MM.1S (cell line): ENCODE measurements at regions not wholly inside any gene's neighbourhood (a gene's known extent, or its start where the extent isn't known, plus 50 kb on each side); places are given as distances from the start of the nearest gene placed in this dataset.

ENCODE experiments used
- DNase-seq: peaks from one replicate; pipeline ENCODE4 v3.0.0-alpha.2; 2015
- H2AFZ ChIP-seq: fragments of 300-600 bp; sonication (generic); 2 replicates; pipeline ENCODE4 v1.6.0; 2016; ENCODE audit warnings: antibody characterized with exemption, low read length
- H3F3A ChIP-seq: fragments of 300-600 bp; sonication (generic); 2 replicates; pipeline ENCODE4 v1.6.1; 2016; ENCODE audit warnings: mild to moderate bottlenecking, antibody characterized with exemption, low read length, moderate library complexity, mixed read lengths; ENCODE audit not compliant: insufficient read depth
- H3K27ac ChIP-seq: fragments of 300-600 bp; sonication (generic); 2 replicates; pipeline ENCODE4 v1.5.1; 2016; ENCODE audit warnings: mild to moderate bottlenecking, low read length
- H3K27me3 ChIP-seq: fragments of 300-600 bp; sonication (generic); replicated peaks from 2 replicates; pipeline ENCODE4 v1.6.0; 2016; ENCODE audit warnings: low read length; ENCODE audit not compliant: insufficient read depth
- H3K36me3 ChIP-seq: fragments of 300-600 bp; sonication (generic); replicated peaks from 2 replicates; pipeline ENCODE4 v1.6.1; 2016; ENCODE audit warnings: mild to moderate bottlenecking, low read length, mixed read lengths; ENCODE audit not compliant: insufficient read depth
- H3K4me1 ChIP-seq: fragments of 300-600 bp; sonication (generic); 2 replicates; pipeline ENCODE4 v1.6.1; 2016; ENCODE audit warnings: low read length, mixed read lengths
- H3K4me2 ChIP-seq: fragments of 300-600 bp; sonication (generic); 2 replicates; pipeline ENCODE4 v1.6.0; 2016; ENCODE audit warnings: low read depth, low read length
- H3K4me3 ChIP-seq: fragments of 300-600 bp; sonication (generic); 2 replicates; pipeline ENCODE4 v1.5.1; 2016; ENCODE audit warnings: low read length, mixed read lengths
- H3K79me2 ChIP-seq: fragments of 300-600 bp; sonication (generic); 2 replicates; pipeline ENCODE4 v1.6.1; 2016; ENCODE audit warnings: mixed run types, low read length, mixed read lengths
- H3K9ac ChIP-seq: fragments of 300-600 bp; sonication (generic); 2 replicates; pipeline ENCODE4 v1.6.1; 2016; ENCODE audit warnings: low read length, mixed read lengths
- H3K9me2 ChIP-seq: fragments of 300-600 bp; sonication (generic); replicated peaks from 2 replicates; pipeline ENCODE4 v1.6.1; 2016; ENCODE audit warnings: mild to moderate bottlenecking, low read length, mixed read lengths; ENCODE audit not compliant: insufficient read depth
- H3K9me3 ChIP-seq: fragments of 300-600 bp; sonication (generic); replicated peaks from 2 replicates; pipeline ENCODE4 v1.6.1; 2016; ENCODE audit warnings: mild to moderate bottlenecking, low read length, mixed read lengths; ENCODE audit not compliant: insufficient read depth
- H4K20me1 ChIP-seq: fragments of 300-600 bp; sonication (generic); 2 replicates; pipeline ENCODE4 v1.6.1; 2016; ENCODE audit warnings: mild to moderate bottlenecking, low read length, moderate library complexity, mixed read lengths; ENCODE audit not compliant: insufficient read depth
- CTCF ChIP-seq: fragments of 300-600 bp; sonication (generic); IDR thresholded peaks from 2 replicates; pipeline ENCODE4 v1.5.1; 2016; ENCODE audit warnings: antibody characterized with exemption, low read length, mixed read lengths
- EZH2 ChIP-seq: fragments of 300-600 bp; sonication (generic); optimal IDR thresholded peaks from 2 replicates; pipeline ENCODE3; 2017; ENCODE audit warnings: low read depth, mild to moderate bottlenecking, antibody characterized with exemption, low read length, mixed read lengths
- EZH2phosphoT487 ChIP-seq: fragments of 300-600 bp; sonication (generic); IDR thresholded peaks from 2 replicates; pipeline ENCODE4 v1.6.1; 2018; ENCODE audit warnings: antibody characterized with exemption, low read length

GRCh38 chr3:144052275-144052674 is 80.7 kb downstream of the DIPK2A start:
- TF ChIP-seq EZH2phosphoT487 (no peak), EZH2 (no peak), CTCF (no peak)
- DNase-seq: no peak
- Histone ChIP-seq H4K20me1 (no peaks in the 10 kb centered on the region), H2AFZ (no peak overlapping the region), H3K27ac (no peak overlapping the region), H3K9me2 (no peaks in the 10 kb centered on the region), H3F3A (no peaks in the 10 kb centered on the region), H3K36me3 (no peaks in the 10 kb centered on the region), H3K9me3 (no peaks in the 10 kb centered on the region), H3K79me2 (no peaks in the 10 kb centered on the region), H3K4me3 (no peak overlapping the region), H3K27me3 (no peaks in the 10 kb centered on the region), H3K4me1 (no peaks in the 10 kb centered on the region), H3K9ac (no peak overlapping the region), H3K4me2 (no peak overlapping the region)

GRCh38 chr3:144053121-144053520 is 81.5 kb downstream of the DIPK2A start:
- no peaks in the 10 kb centered on the region for H3K9me2 ChIP-seq
- H2AFZ ChIP-seq: no peak overlapping the region
- H3K27ac ChIP-seq: no peak overlapping the region
- H3K4me2 ChIP-seq: no peak overlapping the region
- no peaks in the 10 kb centered on the region for H3F3A ChIP-seq
- no peaks in the 10 kb centered on the region for H3K27me3 ChIP-seq
- H3K9me3 ChIP-seq: no peaks in the 10 kb centered on the region
- TF ChIP-seq EZH2 (no peak), CTCF (no peak), EZH2phosphoT487 (no peak)
- no peaks in the 10 kb centered on the region for H3K4me1 ChIP-seq
- no peaks in the 10 kb centered on the region for H3K79me2 ChIP-seq
- H3K9ac ChIP-seq: no peak overlapping the region
- no peaks in the 10 kb centered on the region for H3K36me3 ChIP-seq
- DNase-seq: no peak
- H4K20me1 ChIP-seq: no peaks in the 10 kb centered on the region
- no peak overlapping the region for H3K4me3 ChIP-seq

GRCh38 chr3:144054766-144055165 is 83.1 kb downstream of the DIPK2A start:
- no peaks in the 10 kb centered on the region for H3K36me3 ChIP-seq
- H3K79me2 ChIP-seq: no peaks in the 10 kb centered on the region
- H3K9ac ChIP-seq: no peak overlapping the region
- no peak overlapping the region for H3K4me3 ChIP-seq
- H3K9me3 ChIP-seq: no peaks in the 10 kb centered on the region
- no peak overlapping the region for H3K27ac ChIP-seq
- H3K27me3 ChIP-seq: no peaks in the 10 kb centered on the region
- H3F3A ChIP-seq: no peaks in the 10 kb centered on the region
- no peaks in the 10 kb centered on the region for H4K20me1 ChIP-seq
- TF ChIP-seq EZH2 (no peak), EZH2phosphoT487 (no peak), CTCF (no peak)
- DNase-seq: no peak
- H2AFZ ChIP-seq: no peak overlapping the region
- no peak overlapping the region for H3K4me2 ChIP-seq
- H3K9me2 ChIP-seq: no peaks in the 10 kb centered on the region
- H3K4me1 ChIP-seq: no peaks in the 10 kb centered on the region
